WTC11 (cell line): ENCODE measurements at regions not wholly inside any gene's neighbourhood (a gene's known extent, or its start where the extent isn't known, plus 50 kb on each side); places are given as distances from the start of the nearest gene placed in this dataset.

Experiments
- ATAC-seq: fragments of 200-7000 bp; cut with Tn5 transposase; 2 replicates; pipeline ENCODE4 v1.10.0; 2021; ENCODE audit warnings: mild to moderate bottlenecking, moderate library complexity
- CTCF ChIA-PET: fragments of 300-600 bp; sonication (Branson Sonifier 250); formaldehyde crosslinking; loops from one replicate; lab custom pipeline; 2021; ENCODE audit warnings: antibody characterized with exemption; lab: Charles Lee
- POLR2A ChIA-PET: fragments of 350-600 bp; sonication (Branson Sonifier 250); formaldehyde crosslinking; loops from one replicate; lab custom pipeline; 2021; ENCODE audit warnings: antibody characterized with exemption; lab: Charles Lee
- DNase-seq: peaks from one replicate; pipeline ENCODE4 v3.0.0; 2021; ENCODE audit warnings: low spot score
- H3K27ac Mint-ChIP-seq: 2 replicates; pipeline ENCODE4 v1.8.0; 2021; ENCODE audit warnings: mixed read lengths
- H3K27me3 Mint-ChIP-seq: 2 replicates; pipeline ENCODE4 v1.8.0; 2021; ENCODE audit warnings: low read depth, mild to moderate bottlenecking, moderate library complexity, mixed read lengths
- H3K36me3 Mint-ChIP-seq: 2 replicates; pipeline ENCODE4 v1.8.0; 2021; ENCODE audit warnings: mixed read lengths
- H3K4me1 Mint-ChIP-seq: 2 replicates; pipeline ENCODE4 v1.8.0; 2022; ENCODE audit warnings: mixed read lengths
- H3K4me3 Mint-ChIP-seq: 2 replicates; pipeline ENCODE4 v1.8.0; 2021; ENCODE audit warnings: mild to moderate bottlenecking, moderate library complexity, mixed read lengths
- H3K9me3 Mint-ChIP-seq: 2 replicates; pipeline ENCODE4 v1.8.0; 2021; ENCODE audit warnings: mixed read lengths
- ATF1 ChIP-seq: sonication (generic); formaldehyde crosslinking; IDR thresholded peaks from 2 replicates; pipeline ENCODE4 v1.8.1; 2023; ENCODE audit warnings: mild to moderate bottlenecking, moderate library complexity, missing genetic modification reagents
- CBFB ChIP-seq: sonication (generic); formaldehyde crosslinking; IDR thresholded peaks from 2 replicates; pipeline ENCODE4 v1.8.1; 2022; ENCODE audit warnings: mild to moderate bottlenecking, low read depth, missing genetic modification reagents
- CREB1 ChIP-seq: sonication (generic); formaldehyde crosslinking; IDR thresholded peaks from 2 replicates; pipeline ENCODE4 v1.8.0; 2023; ENCODE audit warnings: mild to moderate bottlenecking, missing genetic modification reagents
- CTCF ChIP-seq: fragments of 200-600 bp; IDR thresholded peaks from 2 replicates; pipeline ENCODE4 v1.8.0; 2022; ENCODE audit warnings: antibody characterized with exemption
- E2F4 ChIP-seq: sonication (generic); formaldehyde crosslinking; IDR thresholded peaks from 2 replicates; pipeline ENCODE4 v1.8.1; 2022; ENCODE audit warnings: low read depth, mild to moderate bottlenecking, moderate library complexity, missing genetic modification reagents, borderline replicate concordance
- EMX1 ChIP-seq: fragments of 250-450 bp; sonication (Bioruptor Pico); IDR thresholded peaks from 2 replicates; pipeline ENCODE4 v1.8.0; 2021; ENCODE audit warnings: mild to moderate bottlenecking
- ESRRA ChIP-seq: sonication (generic); formaldehyde crosslinking; IDR thresholded peaks from 2 replicates; pipeline ENCODE4 v1.8.1; 2022; ENCODE audit warnings: mild to moderate bottlenecking, missing genetic modification reagents, borderline replicate concordance
- FOXJ3 ChIP-seq: sonication (generic); formaldehyde crosslinking; IDR thresholded peaks from 2 replicates; pipeline ENCODE4 v1.9.0; 2021; ENCODE audit warnings: missing genetic modification reagents, mild to moderate bottlenecking, borderline replicate concordance
- FOXP1 ChIP-seq: sonication (generic); formaldehyde crosslinking; IDR thresholded peaks from 2 replicates; pipeline ENCODE4 v1.8.0; 2022; ENCODE audit warnings: missing genetic modification reagents, mild to moderate bottlenecking, moderate library complexity, borderline replicate concordance
- GABPB1 ChIP-seq: sonication (generic); formaldehyde crosslinking; IDR thresholded peaks from 2 replicates; pipeline ENCODE4 v1.8.1; 2023; ENCODE audit warnings: mild to moderate bottlenecking, missing genetic modification reagents
- HMGA2 ChIP-seq: fragments of 250-450 bp; sonication (Bioruptor Pico); IDR thresholded peaks from 2 replicates; pipeline ENCODE4 v1.4.0; 2021; ENCODE audit warnings: mild to moderate bottlenecking, moderate library complexity
- KAT7 ChIP-seq: sonication (generic); formaldehyde crosslinking; IDR thresholded peaks from 2 replicates; pipeline ENCODE4 v1.8.1; 2023; ENCODE audit warnings: missing genetic modification reagents, mild to moderate bottlenecking, borderline replicate concordance
- MLX ChIP-seq: sonication (generic); formaldehyde crosslinking; IDR thresholded peaks from 2 replicates; pipeline ENCODE4 v1.8.1; 2023; ENCODE audit warnings: mild to moderate bottlenecking, missing genetic modification reagents, moderate library complexity
- NR2C2 ChIP-seq: sonication (generic); formaldehyde crosslinking; IDR thresholded peaks from 2 replicates; pipeline ENCODE4 v1.8.0; 2022; ENCODE audit warnings: mild to moderate bottlenecking, missing genetic modification reagents
- NR3C1 ChIP-seq: sonication (generic); formaldehyde crosslinking; conservative IDR thresholded peaks from 2 replicates; pipeline ENCODE4 v1.8.1; 2023; ENCODE audit warnings: low read depth, mild to moderate bottlenecking, missing genetic modification reagents
- TCF7 ChIP-seq: sonication (generic); formaldehyde crosslinking; IDR thresholded peaks from 2 replicates; pipeline ENCODE4 v1.8.0; 2022; ENCODE audit warnings: mild to moderate bottlenecking, low read depth, missing genetic modification reagents, moderate library complexity
- TP53 ChIP-seq: sonication (generic); formaldehyde crosslinking; IDR thresholded peaks from 2 replicates; pipeline ENCODE4 v1.8.1; 2023; ENCODE audit warnings: mild to moderate bottlenecking, missing genetic modification reagents
- ZNF121 ChIP-seq: sonication (generic); formaldehyde crosslinking; IDR thresholded peaks from 2 replicates; pipeline ENCODE4 v1.8.0; 2023; ENCODE audit warnings: missing genetic modification reagents
- ZNF219 ChIP-seq: sonication (generic); formaldehyde crosslinking; IDR thresholded peaks from 2 replicates; pipeline ENCODE4 v1.8.0; 2023; ENCODE audit warnings: missing genetic modification reagents, mild to moderate bottlenecking, borderline replicate concordance
- ZNF317 ChIP-seq: sonication (generic); formaldehyde crosslinking; IDR thresholded peaks from 2 replicates; pipeline ENCODE4 v1.8.1; 2023; ENCODE audit warnings: low read depth, mild to moderate bottlenecking, moderate library complexity, missing genetic modification reagents, borderline replicate concordance
- ZNF416 ChIP-seq: fragments of 250-450 bp; sonication (Bioruptor Pico); IDR thresholded peaks from 2 replicates; pipeline ENCODE4 v1.9.0; 2021; ENCODE audit warnings: mild to moderate bottlenecking, inconsistent platforms
- ZNF512 ChIP-seq: sonication (generic); formaldehyde crosslinking; IDR thresholded peaks from 2 replicates; pipeline ENCODE4 v1.8.1; 2022; ENCODE audit warnings: missing genetic modification reagents, borderline replicate concordance
- ZNF671 ChIP-seq: fragments of 250-450 bp; sonication (Bioruptor Pico); IDR thresholded peaks from 2 replicates; pipeline ENCODE4 v1.8.0; 2021; ENCODE audit warnings: mild to moderate bottlenecking

GRCh38 chr6:66307490-66307889 is 600.5 kb upstream of the EYS start:
- Mint-ChIP-seq H3K27ac (no peak overlapping the region), H3K4me1 (no peaks in the 10 kb centered on the region), H3K9me3 (peaks cover 39% of the 10 kb centered on the region), H3K36me3 (peaks cover 30% of the 10 kb centered on the region), H3K4me3 (no peak overlapping the region), H3K27me3 (no peaks in the 10 kb centered on the region)
- ChIA-PET CTCF (no interaction called here), POLR2A (no interaction called here)
- DNase-seq (no peak), ATAC-seq (no peak)
- TF ChIP-seq ZNF317 (CRISPR knock-in tag) (peak; percentile 97), CREB1 (CRISPR knock-in tag) (no peak)
- TF ChIP-seq, all 79 proteins: peak for 1

- TF ChIP-seq ZNF512 (no peak), KAT7 (CRISPR knock-in tag) (no peak), NR3C1 (CRISPR knock-in tag) (no peak), EMX1 (CRISPR knock-in tag) (no peak), ZNF671 (CRISPR knock-in tag) (no peak)
- ChIA-PET CTCF (no interaction called here), POLR2A (no interaction called here)
- Mint-ChIP-seq H3K27me3 (no peaks in the 10 kb centered on the region), H3K4me1 (peaks cover 26% of the 10 kb centered on the region), H3K4me3 (no peak overlapping the region), H3K36me3 (peaks cover 7% of the 10 kb centered on the region; the same call in 1 of the 2 replicates), H3K9me3 (peaks cover 39% of the 10 kb centered on the region), H3K27ac (no peak overlapping the region)
- DNase-seq = no peak
- no peak for ATAC-seq
These were observed 584.9 kb upstream of the EYS start for GRCh38 chr6:66291905-66292304.

- peaks cover 24% of the 10 kb centered on the region for H3K4me1 Mint-ChIP-seq
- peak overlapping the region; percentile 12; the same call in 1 of the 2 replicates for H3K27ac Mint-ChIP-seq
- H3K4me3 Mint-ChIP-seq = no peak overlapping the region
- peaks cover 22% of the 10 kb centered on the region for H3K36me3 Mint-ChIP-seq
- CTCF ChIA-PET = no interaction called here
- peak; percentile 38; the same call in 1 of the 2 replicates for ATAC-seq
- POLR2A ChIA-PET = no interaction called here
- no peaks in the 10 kb centered on the region for H3K27me3 Mint-ChIP-seq
- peaks cover 48% of the 10 kb centered on the region for H3K9me3 Mint-ChIP-seq
- TF ChIP-seq FOXJ3 (CRISPR knock-in tag) (no peak), GABPB1 (CRISPR knock-in tag) (no peak), ATF1 (no peak), ZNF671 (CRISPR knock-in tag) (no peak), CTCF (no peak)
- TF ChIP-seq, all 79 proteins: peak for 0
- DNase-seq = no peak
These were observed 582.9 kb upstream of the EYS start for GRCh38 chr6:66289889-66290288.

GRCh38 chr6:66278115-66278514 is 571.1 kb upstream of the EYS start:
- Mint-ChIP-seq H3K4me1 (0 out of 2 replicates have a peak, but pooled peaks cover 2% of the 10 kb centered on the region), H3K9me3 (peaks cover 42% of the 10 kb centered on the region), H3K4me3 (no peak overlapping the region), H3K27me3 (no peaks in the 10 kb centered on the region), H3K36me3 (peaks cover 22% of the 10 kb centered on the region), H3K27ac (no peak overlapping the region)
- ChIA-PET POLR2A (no interaction called here), CTCF (no interaction called here)
- DNase-seq (no peak), ATAC-seq (no peak)
- TF ChIP-seq ESRRA = no peak

GRCh38 chr6:66277400-66277799 is 570.4 kb upstream of the EYS start:
- POLR2A ChIA-PET = no interaction called here
- ATAC-seq (no peak), DNase-seq (no peak)
- CTCF ChIA-PET = no interaction called here
- Mint-ChIP-seq H3K27me3 (no peaks in the 10 kb centered on the region), H3K9me3 (peaks cover 44% of the 10 kb centered on the region), H3K36me3 (peaks cover 22% of the 10 kb centered on the region), H3K4me3 (no peak overlapping the region), H3K4me1 (0 out of 2 replicates have a peak, but pooled peaks cover 2% of the 10 kb centered on the region), H3K27ac (no peak overlapping the region)
- no peak for TF ChIP-seq ZNF219 (CRISPR knock-in tag)
- no peak for TF ChIP-seq ZNF121 (CRISPR knock-in tag)
- no peak for TF ChIP-seq HMGA2 (CRISPR knock-in tag)
- TF ChIP-seq TP53 (CRISPR knock-in tag) = no peak
- TF ChIP-seq ZNF317 (CRISPR knock-in tag) = no peak
- no peak for TF ChIP-seq NR2C2 (CRISPR knock-in tag)
- TF ChIP-seq CBFB = no peak
- no peak for TF ChIP-seq MLX
- no peak for TF ChIP-seq E2F4 (CRISPR knock-in tag)
- no peak for TF ChIP-seq FOXP1 (CRISPR knock-in tag)
- no peak for TF ChIP-seq TCF7
- no peak for TF ChIP-seq ZNF416 (CRISPR knock-in tag)
